ENCODE measurements at regions not wholly inside any gene's neighbourhood (a gene's known extent, or its start where the extent isn't known, plus 50 kb on each side); places are given as distances from the start of the nearest gene placed in this dataset.

DNA sequence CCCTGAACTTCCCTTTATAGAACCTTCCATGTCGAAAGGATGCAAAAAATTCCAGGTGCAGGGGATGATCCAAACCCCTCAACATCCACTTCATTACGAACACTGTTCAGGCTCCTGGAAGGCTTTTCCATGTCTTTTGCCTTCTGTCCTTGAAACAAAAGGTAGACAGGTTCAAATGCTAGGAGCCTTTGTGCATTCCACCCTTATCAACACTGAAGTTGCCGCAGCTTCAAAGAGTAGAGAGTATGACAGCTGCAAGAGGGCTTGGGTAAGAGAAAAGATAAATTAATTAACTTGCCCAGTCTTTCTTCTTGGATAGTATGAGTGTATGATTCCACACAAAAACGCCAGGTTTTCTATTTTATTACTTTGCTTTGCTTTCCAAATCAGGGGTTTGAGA is 269.1 kb upstream of the MSX2 start:
- H3K4me1 ChIP-seq = no peaks in the 10 kb centered on the region
- peaks cover 0 to 3% (median 0%) of the 10 kb centered on the region in 4 donors for H3K9me3 ChIP-seq
- DNase-seq (ENCODE audit: low spot score in 2 of 2) = no peak
- TF ChIP-seq EP300 (IDR thresholded peaks at IDR 0.05) = no peak
- H3K4me3 ChIP-seq = no peak overlapping the region
- H3K27me3 ChIP-seq = no peaks in the 10 kb centered on the region
- H3K27ac ChIP-seq = no peak overlapping the region
- H3K36me3 ChIP-seq = no peaks in the 10 kb centered on the region
- WGBS, 2 donors = 73 to 79% methylated on average over 4 of the region's 4 CpGs

- no peaks in the 10 kb centered on the region for H3K9me3 ChIP-seq
- H3K4me1 ChIP-seq = no peaks in the 10 kb centered on the region
- TF ChIP-seq, protein P1, sequence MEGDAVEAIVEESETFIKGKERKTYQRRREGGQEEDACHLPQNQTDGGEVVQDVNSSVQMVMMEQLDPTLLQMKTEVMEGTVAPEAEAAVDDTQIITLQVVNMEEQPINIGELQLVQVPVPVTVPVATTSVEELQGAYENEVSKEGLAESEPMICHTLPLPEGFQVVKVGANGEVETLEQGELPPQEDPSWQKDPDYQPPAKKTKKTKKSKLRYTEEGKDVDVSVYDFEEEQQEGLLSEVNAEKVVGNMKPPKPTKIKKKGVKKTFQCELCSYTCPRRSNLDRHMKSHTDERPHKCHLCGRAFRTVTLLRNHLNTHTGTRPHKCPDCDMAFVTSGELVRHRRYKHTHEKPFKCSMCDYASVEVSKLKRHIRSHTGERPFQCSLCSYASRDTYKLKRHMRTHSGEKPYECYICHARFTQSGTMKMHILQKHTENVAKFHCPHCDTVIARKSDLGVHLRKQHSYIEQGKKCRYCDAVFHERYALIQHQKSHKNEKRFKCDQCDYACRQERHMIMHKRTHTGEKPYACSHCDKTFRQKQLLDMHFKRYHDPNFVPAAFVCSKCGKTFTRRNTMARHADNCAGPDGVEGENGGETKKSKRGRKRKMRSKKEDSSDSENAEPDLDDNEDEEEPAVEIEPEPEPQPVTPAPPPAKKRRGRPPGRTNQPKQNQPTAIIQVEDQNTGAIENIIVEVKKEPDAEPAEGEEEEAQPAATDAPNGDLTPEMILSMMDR (IDR thresholded peaks at IDR 0.05) = no peak
- no peak for TF ChIP-seq POLR2A (IDR thresholded peaks at IDR 0.05)
- no peak for TF ChIP-seq EP300 (IDR thresholded peaks at IDR 0.05)
- H3K27ac ChIP-seq = no peak overlapping the region
- no peak for DNase-seq (ENCODE audit: low spot score in 2 of 2)
- H3K36me3 ChIP-seq = no peaks in the 10 kb centered on the region
- WGBS, 2 donors = 47 to 54% methylated on average over 5 of the region's 5 CpGs
- no peaks in the 10 kb centered on the region for H3K27me3 ChIP-seq
- H3K4me3 ChIP-seq = no peak overlapping the region
Observed at GRCh38 chr5:174457141-174457678, 267.2 kb upstream of the MSX2 start.

DNA sequence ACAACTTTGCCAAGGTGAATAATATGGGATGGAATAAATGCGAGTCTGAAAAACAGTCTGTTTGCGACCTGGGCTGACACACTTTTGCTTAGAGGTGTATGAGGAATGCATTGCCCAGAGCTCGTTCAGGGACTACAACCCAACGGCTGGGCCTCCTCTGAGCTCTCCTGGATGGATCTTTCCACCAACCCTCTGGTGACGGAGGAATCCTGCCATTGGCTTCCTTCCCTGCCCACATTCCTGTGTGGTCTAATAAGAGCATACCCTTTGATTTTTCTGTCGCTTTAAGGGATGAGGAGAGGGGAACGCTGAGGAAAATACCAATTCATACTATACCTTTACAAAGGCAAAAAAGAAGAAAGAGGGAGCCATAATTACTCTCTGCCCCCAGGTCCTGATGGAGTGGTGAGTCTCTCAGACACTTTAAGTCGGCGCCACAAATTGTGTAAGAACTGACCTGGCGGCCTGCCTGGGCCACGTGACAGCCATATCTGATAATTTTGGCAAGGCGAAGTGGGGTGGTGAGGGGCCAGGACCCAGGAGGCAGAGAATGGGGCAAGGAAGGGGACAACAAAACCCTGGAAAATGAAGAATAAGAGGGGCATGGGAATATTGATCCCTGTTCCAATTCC is 265.2 kb upstream of the MSX2 start:
- Histone ChIP-seq H3K4me3 (no peak overlapping the region), H3K27me3 (no peaks in the 10 kb centered on the region), H3K36me3 (no peaks in the 10 kb centered on the region), H3K4me1 (no peaks in the 10 kb centered on the region), H3K27ac (no peak overlapping the region), H3K9me3 (peaks cover 0 to 4% (median 0%) of the 10 kb centered on the region in 4 donors)
- DNase-seq (ENCODE audit: low spot score in 2 of 2) = no peak
- 74 to 82% methylated on average over 12 of the region's 12 CpGs for WGBS, 2 donors
- TF ChIP-seq POLR2A (IDR thresholded peaks at IDR 0.05) (no peak), EP300 (IDR thresholded peaks at IDR 0.05) (no peak)
- TF ChIP-seq, protein P1 (IDR thresholded peaks at IDR 0.05) = no peak

DNA sequence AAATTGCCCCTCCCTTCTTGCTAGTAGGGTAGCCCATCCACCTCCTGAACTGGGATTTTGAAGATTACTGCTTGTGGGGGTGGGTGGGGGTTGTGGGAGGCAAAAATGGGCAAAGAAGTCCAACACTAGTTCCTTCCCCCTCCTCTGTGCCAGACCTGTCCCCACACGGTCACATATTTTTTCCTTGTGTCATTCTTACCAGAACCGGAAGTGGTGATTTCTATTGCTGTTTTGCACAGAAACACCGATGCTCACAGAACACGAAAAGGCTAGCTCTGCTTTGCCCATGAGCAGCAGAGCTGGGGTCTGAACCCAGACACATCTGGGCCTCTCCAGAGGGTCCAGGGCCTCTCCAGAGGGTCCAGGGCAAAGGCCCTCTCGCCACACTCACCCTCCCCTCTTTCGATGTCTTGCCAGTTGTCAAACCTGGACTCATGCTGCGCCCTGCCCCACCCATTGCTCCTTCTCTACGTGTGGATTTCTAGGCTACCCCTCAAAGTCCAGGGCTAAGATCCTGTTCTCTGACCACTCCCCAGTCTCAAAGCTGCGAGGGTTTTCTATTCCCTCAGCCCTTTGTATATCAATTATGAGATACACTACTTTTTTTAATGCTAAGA is 264.4 kb upstream of the MSX2 start:
- TF ChIP-seq, protein P1 (IDR thresholded peaks at IDR 0.05) = no peak
- TF ChIP-seq POLR2A (IDR thresholded peaks at IDR 0.05) = no peak
- TF ChIP-seq EP300 (IDR thresholded peaks at IDR 0.05) = no peak
- H3K4me3 ChIP-seq = no peak overlapping the region
- no peaks in the 10 kb centered on the region for H3K36me3 ChIP-seq
- H3K27ac ChIP-seq = no peak overlapping the region
- H3K9me3 ChIP-seq = peaks cover 0 to 9% (median 0%) of the 10 kb centered on the region in 4 donors
- H3K4me1 ChIP-seq = no peaks in the 10 kb centered on the region
- WGBS, 2 donors = 64 to 68% methylated on average over 9 of the region's 9 CpGs
- no peaks in the 10 kb centered on the region for H3K27me3 ChIP-seq
- no peak for DNase-seq (ENCODE audit: low spot score in 2 of 2)

DNA sequence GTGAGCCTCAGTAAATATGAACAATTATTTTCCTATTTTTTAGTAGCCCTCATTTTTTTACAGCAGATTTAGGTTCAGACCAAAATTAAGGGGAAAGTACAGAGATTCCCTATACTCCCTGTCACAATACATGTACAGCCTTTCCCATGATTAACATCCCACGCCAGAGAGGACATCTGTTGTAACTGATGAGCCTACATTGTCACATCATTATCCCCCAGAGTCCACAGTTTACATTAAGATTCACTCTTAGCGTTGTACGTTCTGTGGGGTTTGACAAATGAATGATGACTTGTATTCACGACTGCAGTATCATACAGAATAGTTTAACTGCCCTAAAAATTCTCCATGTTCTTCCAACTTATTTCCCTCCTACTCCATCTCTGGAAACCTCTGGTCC is 262.3 kb upstream of the MSX2 start:
- Histone ChIP-seq H3K36me3 (no peaks in the 10 kb centered on the region), H3K4me3 (no peak overlapping the region), H3K27me3 (no peaks in the 10 kb centered on the region), H3K27ac (no peak overlapping the region), H3K9me3 (peaks cover 0 to 15% (median 0%) of the 10 kb centered on the region in 4 donors), H3K4me1 (no peaks in the 10 kb centered on the region)
- DNase-seq (ENCODE audit: low spot score in 2 of 2) = no peak
- TF ChIP-seq POLR2A (IDR thresholded peaks at IDR 0.05) = no peak
- TF ChIP-seq EP300 (IDR thresholded peaks at IDR 0.05) = no peak
- TF ChIP-seq, protein P1 (IDR thresholded peaks at IDR 0.05) = no peak
- WGBS, 2 donors = 56 to 59% methylated on average over 4 of the region's 4 CpGs

Data from tibial nerve (tissue), 4 donors.